ENCODE measurements at regions not wholly inside any gene's neighbourhood (a gene's known extent, or its start where the extent isn't known, plus 50 kb on each side); places are given as distances from the start of the nearest gene placed in this dataset.
A peak's percentile ranks its signal among the peaks of the same experiment; 100 is the strongest.
"Not testable (repeated sequence)": the region's sequence is repeated elsewhere in the genome, so short reads cannot be mapped to it uniquely, and the experiment has no call there.

DNA sequence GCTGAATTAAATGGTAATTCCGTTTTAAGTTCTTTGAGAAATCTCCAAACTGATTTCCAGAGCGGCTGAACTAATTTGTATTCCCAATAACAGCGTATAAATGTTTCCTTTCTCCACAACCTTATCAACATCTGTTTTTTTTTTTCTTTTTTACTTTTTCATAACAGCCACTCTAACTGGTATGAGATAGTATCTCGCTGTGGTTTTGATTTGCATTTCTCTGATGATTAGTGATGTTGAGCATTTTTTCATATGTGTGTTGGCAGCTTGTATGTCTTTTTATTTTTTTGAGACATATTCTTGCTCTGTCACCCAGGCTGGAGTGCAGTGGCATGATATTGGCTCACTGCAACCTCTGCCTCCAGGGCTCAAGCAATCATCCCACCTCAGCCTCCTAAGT is 2018.3 kb upstream of the ACO1 start:
- not testable (repeated sequence) for FAIRE-seq

DNA sequence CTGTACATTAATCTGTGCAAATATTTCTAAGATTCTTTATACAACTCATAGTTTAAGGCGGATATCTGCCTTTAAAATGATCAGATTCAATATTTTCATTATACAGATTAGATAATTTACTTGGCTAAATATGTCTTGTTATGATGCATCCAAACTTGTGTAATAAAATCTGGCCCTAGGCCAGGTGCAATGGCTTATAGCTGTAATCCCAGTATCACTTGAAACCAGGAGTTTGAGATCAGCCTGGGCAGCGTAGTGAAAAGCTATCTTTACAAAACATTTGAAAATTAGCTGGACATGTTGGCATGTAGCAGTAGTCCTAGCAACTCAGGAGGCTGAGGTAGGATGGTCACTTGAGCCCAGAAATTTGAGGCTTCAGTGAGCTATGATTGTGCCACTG is 2002.2 kb upstream of the ACO1 start:
- FAIRE-seq (no peak), DNase-seq (ENCODE audit: low spot score) (no peak)

More for the DNA sequence above, 2018.3 kb upstream of the ACO1 start:
- not testable (repeated sequence) for DNase-seq (ENCODE audit: low spot score)

GRCh38 chr9:30410273-30410672 is 1974.2 kb upstream of the ACO1 start:
- FAIRE-seq (no peak), DNase-seq (ENCODE audit: low spot score) (no peak)

DNA sequence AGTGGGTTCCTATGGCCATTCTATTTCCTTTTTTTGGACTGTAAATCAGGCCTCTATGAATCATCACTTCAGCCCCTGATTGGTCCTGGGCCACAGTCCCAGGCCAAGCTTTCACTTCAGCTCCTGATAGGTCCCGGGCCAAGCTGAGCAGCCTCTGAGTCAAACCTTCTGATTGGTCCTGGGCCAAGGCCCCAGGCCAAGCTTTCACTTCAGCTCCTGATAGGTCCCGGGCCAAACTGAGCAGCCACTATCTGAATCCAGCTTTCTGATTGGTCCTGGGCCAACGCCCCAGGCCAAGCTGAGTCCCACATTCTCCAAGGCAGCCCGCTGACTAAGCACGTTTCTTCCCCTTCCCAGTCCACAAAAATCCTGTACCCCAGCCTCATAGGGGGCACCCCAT is 1972.9 kb upstream of the ACO1 start:
- FAIRE-seq (no peak), DNase-seq (ENCODE audit: low spot score) (no peak)

DNA sequence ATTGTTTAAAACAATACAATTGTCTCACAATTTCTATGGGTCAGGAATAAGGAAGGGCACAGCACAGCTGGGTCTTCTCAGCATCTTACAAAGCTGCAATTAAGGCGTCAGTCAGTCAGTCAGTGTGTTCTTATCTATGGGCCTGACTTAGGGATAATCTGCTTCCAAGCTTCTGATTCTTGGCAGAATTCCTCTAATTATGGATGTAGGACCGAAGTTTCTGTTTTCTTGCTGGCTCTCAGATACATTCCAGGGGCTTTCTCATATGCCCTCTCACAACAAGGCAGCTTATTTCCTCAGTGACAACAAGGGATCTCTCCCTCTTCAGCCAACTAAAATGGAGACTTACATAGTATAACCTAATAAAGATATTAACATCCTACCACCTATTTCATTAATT is 1925.3 kb upstream of the ACO1 start:
- no peak for FAIRE-seq
- no peak for DNase-seq (ENCODE audit: low spot score)

DNA sequence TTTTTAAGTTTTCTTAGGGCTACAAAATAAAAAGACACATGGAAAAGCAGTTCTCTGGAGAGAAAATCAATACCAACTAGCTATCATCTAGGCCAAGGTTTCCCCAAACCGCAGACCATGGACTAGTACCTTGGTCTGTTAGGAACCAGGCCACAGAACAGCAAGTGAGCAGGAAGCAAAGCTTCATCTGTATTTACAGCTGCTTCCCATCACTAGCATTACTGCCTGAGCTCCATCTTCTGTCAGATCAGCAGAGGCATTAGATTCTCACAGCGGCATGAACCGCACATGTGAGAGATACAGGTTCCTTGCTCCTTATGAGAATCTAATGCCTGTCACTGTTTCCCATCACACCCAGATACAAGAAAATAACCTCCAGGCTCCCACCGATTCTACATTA is 1907.6 kb upstream of the ACO1 start:
- DNase-seq (ENCODE audit: low spot score) (no peak), FAIRE-seq (no peak)

DNA sequence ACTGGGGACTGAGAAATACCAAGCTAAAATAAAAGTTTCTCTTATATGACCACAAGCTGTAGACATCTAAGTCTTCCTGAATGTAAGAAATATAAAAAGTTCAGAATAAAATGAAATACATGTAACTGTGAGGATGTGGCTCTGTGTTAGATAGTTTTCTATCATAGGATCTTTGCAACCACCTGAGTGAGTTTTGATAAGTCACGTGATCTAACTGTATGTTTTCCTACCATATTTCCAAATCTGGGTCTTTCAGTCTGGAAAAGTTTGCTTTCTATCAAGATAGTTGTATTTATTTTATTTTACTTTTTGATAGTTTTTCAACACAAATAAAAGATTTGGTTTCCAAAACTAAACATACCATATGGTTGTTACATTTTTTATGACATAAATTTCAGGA is 1905.8 kb upstream of the ACO1 start:
- FAIRE-seq = no peak

DNA sequence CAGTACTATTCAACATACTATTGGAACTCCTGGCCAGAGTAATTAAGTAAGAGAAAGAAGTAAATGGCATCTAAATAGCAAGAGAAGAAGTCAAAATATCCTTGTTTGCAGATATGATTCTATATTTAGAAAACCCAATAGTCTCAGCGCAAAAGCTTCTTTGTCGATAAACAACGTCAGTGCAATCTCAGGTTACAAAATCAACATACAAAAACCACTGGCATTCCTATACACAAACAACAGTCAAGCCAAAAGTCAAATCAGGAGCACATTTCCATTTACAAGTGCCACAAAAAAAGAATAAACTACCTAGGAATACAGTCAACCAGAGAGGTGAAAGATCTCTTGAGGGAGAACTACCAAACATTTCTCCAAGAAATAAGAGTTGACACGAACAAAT is 1901.9 kb upstream of the ACO1 start:
- FAIRE-seq = no peak

More for the DNA sequence above, 1905.8 kb upstream of the ACO1 start:
- no peak for DNase-seq (ENCODE audit: low spot score)

DNA sequence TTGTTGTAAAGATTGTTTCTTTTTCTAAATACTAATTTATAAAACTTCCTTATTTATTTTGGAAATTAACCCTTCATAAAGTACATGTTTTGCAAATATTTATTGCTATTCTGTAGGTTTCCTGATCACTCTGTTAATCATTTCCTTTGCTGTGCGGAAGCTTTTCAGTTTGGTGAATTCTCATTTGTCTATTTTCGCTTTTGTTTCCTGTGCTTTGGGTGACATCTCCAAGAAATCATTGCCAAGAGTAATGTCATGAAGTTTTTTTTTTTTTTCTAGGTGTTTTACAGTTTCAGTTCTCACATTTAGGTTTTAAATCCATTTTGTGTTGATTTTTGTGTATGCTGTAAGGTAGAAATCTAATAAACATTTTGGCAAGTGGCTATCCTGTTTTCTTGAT is 1899.8 kb upstream of the ACO1 start:
- no peak for DNase-seq (ENCODE audit: low spot score)
- FAIRE-seq = no peak

More for the DNA sequence above, 1901.9 kb upstream of the ACO1 start:
- no peak for DNase-seq (ENCODE audit: low spot score)

DNA sequence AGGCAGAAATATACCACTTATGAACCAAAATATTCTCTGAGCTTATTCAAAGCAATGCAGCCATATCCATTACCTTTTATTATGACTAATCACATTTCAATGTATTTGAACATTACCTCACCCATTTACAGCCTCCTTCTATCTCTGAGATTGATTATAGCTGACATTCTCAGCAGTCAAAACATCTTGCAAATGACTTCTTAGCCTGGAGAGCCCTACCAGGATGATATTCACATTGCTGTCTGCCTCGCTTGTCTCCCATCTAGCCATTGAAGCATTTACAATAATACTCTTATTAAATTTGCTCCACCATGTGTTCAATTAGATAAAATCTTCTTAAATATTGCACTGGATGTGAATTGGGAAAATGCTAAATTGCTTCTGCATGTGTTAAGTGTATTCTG is 1879.9 kb upstream of the ACO1 start:
- DNase-seq (ENCODE audit: low spot score) (no peak), FAIRE-seq (no peak)

GRCh38 chr9:30505311-30505710 is 1879.1 kb upstream of the ACO1 start:
- DNase-seq (ENCODE audit: low spot score) (no peak), FAIRE-seq (no peak)

- FAIRE-seq (no peak), DNase-seq (ENCODE audit: low spot score) (no peak)
Measured at GRCh38 chr9:30506749-30507148, 1877.7 kb upstream of the ACO1 start.

GRCh38 chr9:30507166-30507565 is 1877.3 kb upstream of the ACO1 start:
- no peak for FAIRE-seq
- DNase-seq (ENCODE audit: low spot score) = no peak

DNA sequence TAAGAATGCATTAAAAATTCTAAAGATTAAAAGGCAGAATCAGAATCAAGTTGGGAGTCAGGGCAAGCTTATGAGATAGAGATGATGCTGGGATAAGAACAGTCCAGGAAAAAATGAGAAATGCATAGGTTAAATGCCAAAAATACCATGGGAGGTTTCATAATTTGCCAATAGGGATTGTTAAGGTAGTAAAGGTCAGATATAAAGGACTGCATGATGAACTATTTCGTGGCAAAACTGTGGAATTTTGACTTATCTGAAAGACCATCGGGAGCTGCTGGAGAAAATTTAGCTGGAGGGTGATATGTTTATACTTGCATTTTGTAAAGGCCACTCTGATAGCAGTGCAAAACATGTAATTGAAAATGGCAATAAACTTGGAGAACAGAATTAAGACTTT is 1872.8 kb upstream of the ACO1 start:
- FAIRE-seq = no peak
- DNase-seq (ENCODE audit: low spot score) = no peak

DNA sequence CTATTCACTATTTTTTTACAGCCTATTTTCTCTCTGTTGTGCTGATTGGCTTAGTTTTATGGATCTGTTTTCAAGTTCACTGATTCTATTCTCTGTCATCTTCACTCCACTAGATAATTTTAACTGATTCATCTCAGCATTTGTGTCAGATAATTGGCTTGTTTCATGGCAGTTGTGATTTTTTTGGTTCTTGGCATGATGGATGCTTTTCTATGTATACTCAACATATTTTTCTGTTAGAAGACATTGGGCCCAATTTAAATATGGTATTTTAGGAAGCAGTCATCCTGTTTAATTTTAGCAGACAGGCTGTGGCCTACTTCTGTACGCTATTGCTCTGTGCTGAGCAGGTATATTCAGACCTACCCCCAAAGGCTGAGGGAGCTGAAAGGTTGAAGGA is 1865.3 kb upstream of the ACO1 start:
- DNase-seq (ENCODE audit: low spot score) (no peak), FAIRE-seq (no peak)

GRCh38 chr9:30519756-30520155 is 1864.7 kb upstream of the ACO1 start:
- peak; percentile 27 for DNase-seq (ENCODE audit: low spot score)
- no peak for FAIRE-seq

GRCh38 chr9:30522061-30522460 is 1862.4 kb upstream of the ACO1 start:
- DNase-seq (ENCODE audit: low spot score) = no peak
- no peak for FAIRE-seq

- FAIRE-seq (no peak), DNase-seq (ENCODE audit: low spot score) (no peak)
Measured at GRCh38 chr9:30522486-30522885, 1862.0 kb upstream of the ACO1 start.

GRCh38 chr9:30524311-30524710 is 1860.1 kb upstream of the ACO1 start:
- FAIRE-seq (no peak), DNase-seq (ENCODE audit: low spot score) (no peak)

GRCh38 chr9:30534455-30534854 is 1850.0 kb upstream of the ACO1 start:
- no peak for DNase-seq (ENCODE audit: low spot score)
- no peak for FAIRE-seq

DNA sequence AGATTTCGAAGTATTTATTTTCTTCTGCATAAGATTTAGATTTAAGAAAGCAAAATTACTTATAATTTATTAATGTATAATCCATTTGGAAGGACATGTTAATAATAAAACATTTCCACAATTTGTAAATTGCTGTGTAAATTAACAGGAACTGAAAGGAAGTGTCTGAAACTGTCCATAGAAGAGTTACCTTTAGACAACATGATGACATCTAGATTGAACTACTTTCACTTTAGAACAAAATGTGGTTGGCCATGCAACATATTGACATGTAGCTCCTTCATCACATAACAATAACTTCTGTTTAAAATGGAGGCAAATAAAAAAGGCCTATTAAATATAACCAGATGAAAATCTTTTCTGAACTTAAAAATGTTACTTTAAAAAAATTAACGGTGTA is 1849.5 kb upstream of the ACO1 start:
- FAIRE-seq = no peak
- no peak for DNase-seq (ENCODE audit: low spot score)

- FAIRE-seq (no peak), DNase-seq (ENCODE audit: low spot score) (no peak)
Measured at GRCh38 chr9:30536494-30536893, 1847.9 kb upstream of the ACO1 start.

GRCh38 chr9:30539696-30540095 is 1844.7 kb upstream of the ACO1 start:
- DNase-seq (ENCODE audit: low spot score); FAIRE-seq: not testable (repeated sequence)

Data from RCC 7860 (cell line).